DMS153 (cell line): ENCODE measurements at regions not wholly inside any gene's neighbourhood (a gene's known extent, or its start where the extent isn't known, plus 50 kb on each side); places are given as distances from the start of the nearest gene placed in this dataset.

Source experiments
- DNase-seq: peaks from one replicate; lab custom pipeline; 2025; lab: John Stamatoyannopoulos, UW

GRCh38 chr5:28516722-28517121, 1478.3 kb upstream of the CDH9 start:
- no peak for DNase-seq

GRCh38 chr5:28512648-28513047, 1474.3 kb upstream of the CDH9 start:
- no peak for DNase-seq

GRCh38 chr5:28505121-28505520, 1466.7 kb upstream of the CDH9 start:
- no peak for DNase-seq

- DNase-seq, result no peak
Measured at GRCh38 chr5:28500511-28500910, 1462.1 kb upstream of the CDH9 start.

- DNase-seq, result no peak
Measured at GRCh38 chr5:28499766-28500290, 1461.4 kb upstream of the CDH9 start.

- DNase-seq, result no peak
Measured at GRCh38 chr5:28495876-28496275, 1457.5 kb upstream of the CDH9 start.

- no peak for DNase-seq
Measured at GRCh38 chr5:28493456-28493855, 1455.1 kb upstream of the CDH9 start.

- no peak for DNase-seq
Measured at GRCh38 chr5:28488752-28489151, 1450.4 kb upstream of the CDH9 start.

- no peak for DNase-seq
Measured at GRCh38 chr5:28483327-28484025, 1445.1 kb upstream of the CDH9 start.

- peak; percentile 35 for DNase-seq
Measured at GRCh38 chr5:28473531-28474107, 1435.2 kb upstream of the CDH9 start.

GRCh38 chr5:28468166-28468565, 1429.8 kb upstream of the CDH9 start:
- DNase-seq, result no peak

- no peak for DNase-seq
Measured at GRCh38 chr5:28463728-28464127, 1425.3 kb upstream of the CDH9 start.

GRCh38 chr5:28451483-28451882, 1413.1 kb upstream of the CDH9 start:
- DNase-seq, result no peak

- DNase-seq, result no peak
Measured at GRCh38 chr5:28450997-28451396, 1412.6 kb upstream of the CDH9 start.

- no peak for DNase-seq
Measured at GRCh38 chr5:28448791-28449190, 1410.4 kb upstream of the CDH9 start.

- no peak for DNase-seq
Measured at GRCh38 chr5:28430565-28431178, 1392.3 kb upstream of the CDH9 start.

- no peak for DNase-seq
Measured at GRCh38 chr5:28421141-28421540, 1382.8 kb upstream of the CDH9 start.

- DNase-seq, result no peak
Measured at GRCh38 chr5:28415791-28416443, 1377.5 kb upstream of the CDH9 start.

- DNase-seq, result no peak
Measured at GRCh38 chr5:28414619-28415018, 1376.2 kb upstream of the CDH9 start.

GRCh38 chr5:28408651-28409050, 1370.3 kb upstream of the CDH9 start:
- DNase-seq, result no peak

GRCh38 chr5:28408186-28408585, 1369.8 kb upstream of the CDH9 start:
- no peak for DNase-seq

GRCh38 chr5:28404363-28405071, 1366.1 kb upstream of the CDH9 start:
- DNase-seq, result no peak
